Testis (tissue), 2 donors: ENCODE measurements at regions not wholly inside any gene's neighbourhood (a gene's known extent, or its start where the extent isn't known, plus 50 kb on each side); places are given as distances from the start of the nearest gene placed in this dataset.

ENCODE experiments used
- POLR2A ChIP-seq: fragments of 450-650 bp; IDR thresholded peaks from one replicate; pipeline ENCODE4 v1.6.1; 2017; ENCODE audit warnings: antibody characterized with exemption, mild to moderate bottlenecking, moderate library complexity
- TF ChIP-seq, protein P1 (sequence below), 3 experiments: fragments of 450-650 bp in 2 of 3; fragments of 200-600 bp in 1 of 3; sonication (generic) in 1 of 3; IDR thresholded peaks; one replicate each; pipeline ENCODE4 v1.5.1; 2016 to 2019; ENCODE audit warnings: antibody characterized with exemption in 3 of 3, mild to moderate bottlenecking in 2 of 3, moderate library complexity in 1 of 3

DNA sequence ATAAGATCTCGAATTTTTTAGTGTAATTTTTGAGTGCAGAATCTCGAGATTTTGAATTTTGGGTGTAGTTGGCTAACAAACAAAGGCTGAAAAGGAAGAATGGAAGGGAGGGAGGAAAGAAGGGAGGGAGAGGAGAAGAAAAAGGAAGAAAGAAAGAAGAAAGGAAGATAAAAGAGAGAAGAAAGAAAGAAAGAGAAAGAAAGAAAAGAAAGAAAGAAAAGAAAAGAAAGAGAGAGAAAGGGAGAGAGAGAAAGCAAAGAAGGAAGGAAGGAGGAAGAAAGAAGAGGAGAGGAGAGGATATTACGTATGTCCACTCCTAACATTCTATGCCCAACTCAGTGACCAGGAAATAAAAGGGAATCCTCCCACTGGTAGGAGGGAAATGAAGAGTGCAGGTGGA lies 169.6 kb downstream of the TBXT start:
- TF ChIP-seq POLR2A = no peak
- TF ChIP-seq, protein P1, sequence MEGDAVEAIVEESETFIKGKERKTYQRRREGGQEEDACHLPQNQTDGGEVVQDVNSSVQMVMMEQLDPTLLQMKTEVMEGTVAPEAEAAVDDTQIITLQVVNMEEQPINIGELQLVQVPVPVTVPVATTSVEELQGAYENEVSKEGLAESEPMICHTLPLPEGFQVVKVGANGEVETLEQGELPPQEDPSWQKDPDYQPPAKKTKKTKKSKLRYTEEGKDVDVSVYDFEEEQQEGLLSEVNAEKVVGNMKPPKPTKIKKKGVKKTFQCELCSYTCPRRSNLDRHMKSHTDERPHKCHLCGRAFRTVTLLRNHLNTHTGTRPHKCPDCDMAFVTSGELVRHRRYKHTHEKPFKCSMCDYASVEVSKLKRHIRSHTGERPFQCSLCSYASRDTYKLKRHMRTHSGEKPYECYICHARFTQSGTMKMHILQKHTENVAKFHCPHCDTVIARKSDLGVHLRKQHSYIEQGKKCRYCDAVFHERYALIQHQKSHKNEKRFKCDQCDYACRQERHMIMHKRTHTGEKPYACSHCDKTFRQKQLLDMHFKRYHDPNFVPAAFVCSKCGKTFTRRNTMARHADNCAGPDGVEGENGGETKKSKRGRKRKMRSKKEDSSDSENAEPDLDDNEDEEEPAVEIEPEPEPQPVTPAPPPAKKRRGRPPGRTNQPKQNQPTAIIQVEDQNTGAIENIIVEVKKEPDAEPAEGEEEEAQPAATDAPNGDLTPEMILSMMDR (IDR thresholded peaks at IDR 0.05) = no peak
